WTC11 (cell line): ENCODE measurements at regions not wholly inside any gene's neighbourhood (a gene's known extent, or its start where the extent isn't known, plus 50 kb on each side); places are given as distances from the start of the nearest gene placed in this dataset.
"Not testable (repeated sequence)": the region's sequence is repeated elsewhere in the genome, so short reads cannot be mapped to it uniquely, and the experiment has no call there.

Experiments
- CREM ChIP-seq: sonication (generic); formaldehyde crosslinking; IDR thresholded peaks from 2 replicates; pipeline ENCODE4 v1.8.1; 2022; ENCODE audit warnings: mild to moderate bottlenecking, missing genetic modification reagents, moderate library complexity
- RELA ChIP-seq: sonication (generic); formaldehyde crosslinking; IDR thresholded peaks from 2 replicates; pipeline ENCODE4 v1.8.1; 2022; ENCODE audit warnings: missing genetic modification reagents, mild to moderate bottlenecking, borderline replicate concordance
- TEAD4 ChIP-seq: sonication (generic); formaldehyde crosslinking; IDR thresholded peaks from 2 replicates; pipeline ENCODE4 v1.8.0; 2022; ENCODE audit warnings: mild to moderate bottlenecking, missing genetic modification reagents
- ZNF219 ChIP-seq: sonication (generic); formaldehyde crosslinking; IDR thresholded peaks from 2 replicates; pipeline ENCODE4 v1.8.0; 2023; ENCODE audit warnings: missing genetic modification reagents, mild to moderate bottlenecking, borderline replicate concordance
- TF ChIP-seq, protein P1 (sequence below): sonication (generic); formaldehyde crosslinking; IDR thresholded peaks from 2 replicates; pipeline ENCODE4 v1.8.1; 2023; ENCODE audit warnings: mild to moderate bottlenecking, missing genetic modification reagents, moderate library complexity
- TF ChIP-seq, protein P2 (sequence below): sonication (generic); formaldehyde crosslinking; IDR thresholded peaks from 2 replicates; pipeline ENCODE4 v1.8.0; 2022; ENCODE audit warnings: mild to moderate bottlenecking, missing genetic modification reagents

DNA sequence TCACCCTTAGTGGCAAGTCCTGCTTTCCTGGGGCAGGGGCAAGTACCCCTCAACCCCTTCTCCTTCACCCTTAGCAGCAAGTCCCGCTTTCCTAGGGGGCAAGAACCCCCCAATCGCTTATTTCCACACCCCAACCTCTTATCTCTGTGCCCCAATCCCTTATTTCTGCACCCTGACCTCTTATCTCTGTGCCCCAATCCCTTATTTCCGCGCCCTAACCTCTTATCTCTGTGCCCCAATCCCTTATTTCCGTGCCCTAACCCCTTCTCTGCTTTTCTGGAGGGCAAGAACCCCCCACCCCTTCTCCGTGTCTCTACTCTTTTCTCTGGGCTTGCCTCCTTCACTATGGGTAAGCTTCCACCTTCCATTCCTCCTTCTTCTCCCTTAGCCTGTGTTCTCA, 154.6 kb upstream of the NANOGP8 start:
- TF ChIP-seq, protein P1, sequence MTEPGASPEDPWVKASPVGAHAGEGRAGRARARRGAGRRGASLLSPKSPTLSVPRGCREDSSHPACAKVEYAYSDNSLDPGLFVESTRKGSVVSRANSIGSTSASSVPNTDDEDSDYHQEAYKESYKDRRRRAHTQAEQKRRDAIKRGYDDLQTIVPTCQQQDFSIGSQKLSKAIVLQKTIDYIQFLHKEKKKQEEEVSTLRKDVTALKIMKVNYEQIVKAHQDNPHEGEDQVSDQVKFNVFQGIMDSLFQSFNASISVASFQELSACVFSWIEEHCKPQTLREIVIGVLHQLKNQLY (CRISPR knock-in tag): not testable (repeated sequence)
- TF ChIP-seq TEAD4, RELA, ZNF219, CREM (CRISPR knock-in tag): not testable (repeated sequence)
- TF ChIP-seq, protein P2, sequence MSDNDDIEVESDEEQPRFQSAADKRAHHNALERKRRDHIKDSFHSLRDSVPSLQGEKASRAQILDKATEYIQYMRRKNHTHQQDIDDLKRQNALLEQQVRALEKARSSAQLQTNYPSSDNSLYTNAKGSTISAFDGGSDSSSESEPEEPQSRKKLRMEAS (CRISPR knock-in tag): not testable (repeated sequence)
